SJSA1 (cell line): ENCODE measurements at regions not wholly inside any gene's neighbourhood (a gene's known extent, or its start where the extent isn't known, plus 50 kb on each side); places are given as distances from the start of the nearest gene placed in this dataset.

Source experiments
- DNase-seq, 2 experiments: peaks; one replicate each; pipeline ENCODE4 v3.0.0-alpha.2; 2015 to 2020; ENCODE audit warnings: low spot score in 2 of 2, low read depth in 1 of 2
- H3K27ac ChIP-seq: fragments of 250-450 bp; sonication (Bioruptor Pico); 2 replicates; pipeline ENCODE4 v1.5.1; 2020; ENCODE audit warnings: mild to moderate bottlenecking, moderate library complexity
- H3K27me3 ChIP-seq: fragments of 250-450 bp; sonication (Bioruptor Pico); replicated peaks from 2 replicates; pipeline ENCODE4 v1.5.1; 2020; ENCODE audit warnings: mild to moderate bottlenecking, moderate library complexity
- H3K36me3 ChIP-seq: fragments of 250-450 bp; sonication (Bioruptor Pico); 2 replicates; pipeline ENCODE4 v1.5.1; 2020; ENCODE audit warnings: mild to moderate bottlenecking
- H3K4me1 ChIP-seq: fragments of 250-450 bp; sonication (Bioruptor Pico); replicated peaks from 2 replicates; pipeline ENCODE4 v1.6.1; 2021; ENCODE audit warnings: mild to moderate bottlenecking
- H3K4me3 ChIP-seq: fragments of 250-450 bp; sonication (Bioruptor Pico); 2 replicates; pipeline ENCODE4 v1.5.1; 2020; ENCODE audit warnings: mild to moderate bottlenecking
- H3K9me3 ChIP-seq: fragments of 250-450 bp; sonication (Bioruptor Pico); replicated peaks from 2 replicates; pipeline ENCODE4 v1.5.1; 2020; ENCODE audit warnings: mild to moderate bottlenecking

GRCh38 chr6:14785493-14785790 is 460.4 kb upstream of the JARID2 start:
- Histone ChIP-seq H3K27ac (no peak overlapping the region), H3K9me3 (no peaks in the 10 kb centered on the region), H3K36me3 (no peaks in the 10 kb centered on the region), H3K4me3 (no peak overlapping the region), H3K27me3 (no peaks in the 10 kb centered on the region), H3K4me1 (peaks cover 4% of the 10 kb centered on the region; the same call in 1 of the 2 replicates)
- no peak for DNase-seq

DNA sequence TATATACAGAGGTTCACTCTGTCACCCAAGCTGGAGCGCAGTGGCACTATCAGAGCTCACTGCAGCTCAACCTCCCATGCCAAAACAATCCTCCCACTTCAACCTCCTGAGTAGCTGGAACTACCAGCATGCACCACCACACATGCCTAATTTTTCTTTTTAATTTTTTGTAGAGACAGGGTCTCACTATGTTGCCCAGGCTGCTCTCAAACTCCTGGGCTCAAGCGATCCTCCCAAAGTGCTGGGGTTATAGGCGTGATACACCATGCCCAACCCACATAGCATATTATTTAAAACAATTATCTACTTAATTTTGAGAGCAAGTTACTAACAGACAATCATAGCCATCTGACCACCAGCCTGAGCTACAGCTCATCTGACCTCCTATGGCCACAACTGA is 459.9 kb upstream of the JARID2 start:
- Histone ChIP-seq H3K4me3 (no peak overlapping the region), H3K36me3 (no peaks in the 10 kb centered on the region), H3K4me1 (peaks cover 4% of the 10 kb centered on the region; the same call in 1 of the 2 replicates), H3K27ac (no peak overlapping the region), H3K27me3 (no peaks in the 10 kb centered on the region), H3K9me3 (no peaks in the 10 kb centered on the region)
- DNase-seq = no peak

DNA sequence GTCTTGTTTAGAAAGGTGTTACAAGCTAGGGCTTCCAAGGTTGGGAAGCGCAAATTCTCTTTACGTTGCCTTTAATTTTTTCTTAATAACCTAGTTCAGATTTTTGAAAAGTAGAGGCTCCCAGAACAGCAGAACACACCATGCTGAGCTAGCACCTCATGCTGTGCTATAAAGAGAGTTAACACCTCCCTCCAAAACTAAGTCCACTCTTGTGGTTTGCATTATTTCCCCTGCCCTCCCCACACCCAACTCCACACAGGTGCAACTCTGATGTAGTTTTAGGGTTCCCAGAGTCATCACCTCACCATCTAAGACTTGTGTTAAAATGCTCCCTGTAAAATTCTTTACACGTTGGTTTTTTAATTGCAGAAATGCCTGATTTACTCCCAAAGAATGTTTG is 459.4 kb upstream of the JARID2 start:
- peaks cover 4% of the 10 kb centered on the region; the same call in 1 of the 2 replicates for H3K4me1 ChIP-seq
- H3K27ac ChIP-seq = no peak overlapping the region
- H3K27me3 ChIP-seq = no peaks in the 10 kb centered on the region
- no peaks in the 10 kb centered on the region for H3K9me3 ChIP-seq
- no peak for DNase-seq
- H3K36me3 ChIP-seq = no peaks in the 10 kb centered on the region
- no peak overlapping the region for H3K4me3 ChIP-seq

DNA sequence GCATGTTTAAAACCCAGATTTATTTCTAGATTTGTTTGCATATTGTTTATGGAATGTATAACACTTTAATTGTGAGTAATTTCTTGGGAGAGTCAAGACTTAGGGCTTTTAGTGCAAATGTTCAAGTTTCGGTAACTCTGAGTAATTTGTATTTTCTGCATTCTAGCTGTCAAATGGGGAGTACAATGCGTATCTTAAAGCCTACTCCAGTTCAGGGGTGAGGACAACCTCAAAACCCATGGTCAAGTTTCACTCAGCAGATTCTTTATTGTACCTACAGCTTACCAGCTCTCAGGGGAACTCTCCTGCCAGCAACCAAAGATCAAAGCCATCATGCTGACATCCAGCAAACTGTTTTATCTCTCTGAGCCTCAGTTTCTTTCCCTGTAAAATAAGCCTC is 458.6 kb upstream of the JARID2 start:
- H3K9me3 ChIP-seq = no peaks in the 10 kb centered on the region
- peaks cover 4% of the 10 kb centered on the region; the same call in 1 of the 2 replicates for H3K4me1 ChIP-seq
- no peaks in the 10 kb centered on the region for H3K27me3 ChIP-seq
- H3K36me3 ChIP-seq = no peaks in the 10 kb centered on the region
- DNase-seq = no peak
- no peak overlapping the region for H3K4me3 ChIP-seq
- H3K27ac ChIP-seq = no peak overlapping the region

- Histone ChIP-seq H3K36me3 (no peaks in the 10 kb centered on the region), H3K9me3 (no peaks in the 10 kb centered on the region), H3K4me3 (no peak overlapping the region), H3K27ac (no peak overlapping the region), H3K27me3 (no peaks in the 10 kb centered on the region), H3K4me1 (peaks cover 4% of the 10 kb centered on the region; the same call in 1 of the 2 replicates)
- DNase-seq = no peak
Observed at GRCh38 chr6:14787677-14788076, 458.2 kb upstream of the JARID2 start.

- no peaks in the 10 kb centered on the region for H3K9me3 ChIP-seq
- no peaks in the 10 kb centered on the region for H3K36me3 ChIP-seq
- H3K27ac ChIP-seq = no peak overlapping the region
- H3K4me3 ChIP-seq = no peak overlapping the region
- DNase-seq = no peak
- no peaks in the 10 kb centered on the region for H3K27me3 ChIP-seq
- H3K4me1 ChIP-seq = no peaks in the 10 kb centered on the region
Observed at GRCh38 chr6:14789996-14790395, 455.9 kb upstream of the JARID2 start.

GRCh38 chr6:14790976-14791375 is 454.9 kb upstream of the JARID2 start:
- H3K36me3 ChIP-seq = no peaks in the 10 kb centered on the region
- no peaks in the 10 kb centered on the region for H3K4me1 ChIP-seq
- H3K27me3 ChIP-seq = no peaks in the 10 kb centered on the region
- no peak overlapping the region for H3K4me3 ChIP-seq
- no peak for DNase-seq
- no peak overlapping the region for H3K27ac ChIP-seq
- no peaks in the 10 kb centered on the region for H3K9me3 ChIP-seq

GRCh38 chr6:14791526-14791925 is 454.3 kb upstream of the JARID2 start:
- no peaks in the 10 kb centered on the region for H3K36me3 ChIP-seq
- no peaks in the 10 kb centered on the region for H3K27me3 ChIP-seq
- H3K4me1 ChIP-seq = no peaks in the 10 kb centered on the region
- no peaks in the 10 kb centered on the region for H3K9me3 ChIP-seq
- no peak overlapping the region for H3K27ac ChIP-seq
- H3K4me3 ChIP-seq = no peak overlapping the region
- no peak for DNase-seq

DNA sequence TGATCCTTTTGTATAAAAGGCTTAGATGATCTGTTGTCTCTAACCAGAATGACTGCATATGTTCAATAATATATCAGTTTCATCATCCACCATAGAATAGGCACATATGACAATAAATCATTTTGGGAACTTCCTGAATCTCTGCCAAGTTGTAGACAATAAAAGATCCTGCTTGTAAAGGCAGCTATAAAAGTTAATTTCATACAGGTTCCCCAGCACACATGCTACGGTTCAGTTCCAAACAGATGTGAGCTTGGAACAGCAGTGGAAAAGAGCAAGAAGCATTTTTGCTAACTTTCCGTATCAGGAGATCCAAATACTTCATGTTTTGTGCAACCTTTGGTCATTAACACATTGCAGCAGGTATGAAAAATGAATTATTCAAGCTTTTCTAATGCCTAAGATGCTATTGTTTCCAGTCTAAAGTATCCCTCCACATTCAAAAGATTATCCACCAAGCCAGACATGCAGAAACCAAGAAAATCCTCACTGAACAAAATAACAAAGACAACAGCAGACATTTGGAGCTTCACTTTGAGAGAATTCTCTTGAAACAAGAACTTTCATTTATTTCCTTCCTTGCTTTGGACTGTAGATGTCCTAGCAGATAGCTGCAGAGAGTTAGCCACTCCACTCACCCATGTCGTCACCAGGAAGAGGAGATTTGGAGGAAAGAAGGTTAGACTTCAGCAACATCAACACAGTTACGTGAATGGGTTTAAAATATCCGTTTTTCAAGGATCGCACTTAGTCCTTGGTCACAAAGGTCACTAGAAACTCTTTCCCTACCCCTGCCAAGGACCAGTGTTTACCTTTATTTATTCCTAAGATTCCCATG is 453.5 kb upstream of the JARID2 start:
- Histone ChIP-seq H3K4me1 (no peaks in the 10 kb centered on the region), H3K27me3 (no peaks in the 10 kb centered on the region), H3K9me3 (no peaks in the 10 kb centered on the region), H3K4me3 (no peak overlapping the region), H3K36me3 (no peaks in the 10 kb centered on the region), H3K27ac (no peak overlapping the region)
- DNase-seq = no peak

GRCh38 chr6:14795451-14795850 is 450.4 kb upstream of the JARID2 start:
- no peaks in the 10 kb centered on the region for H3K27me3 ChIP-seq
- no peak overlapping the region for H3K4me3 ChIP-seq
- DNase-seq = no peak
- H3K9me3 ChIP-seq = no peaks in the 10 kb centered on the region; the same call in 1 of the 2 replicates
- no peak overlapping the region for H3K27ac ChIP-seq
- H3K4me1 ChIP-seq = no peaks in the 10 kb centered on the region
- H3K36me3 ChIP-seq = no peaks in the 10 kb centered on the region

DNA sequence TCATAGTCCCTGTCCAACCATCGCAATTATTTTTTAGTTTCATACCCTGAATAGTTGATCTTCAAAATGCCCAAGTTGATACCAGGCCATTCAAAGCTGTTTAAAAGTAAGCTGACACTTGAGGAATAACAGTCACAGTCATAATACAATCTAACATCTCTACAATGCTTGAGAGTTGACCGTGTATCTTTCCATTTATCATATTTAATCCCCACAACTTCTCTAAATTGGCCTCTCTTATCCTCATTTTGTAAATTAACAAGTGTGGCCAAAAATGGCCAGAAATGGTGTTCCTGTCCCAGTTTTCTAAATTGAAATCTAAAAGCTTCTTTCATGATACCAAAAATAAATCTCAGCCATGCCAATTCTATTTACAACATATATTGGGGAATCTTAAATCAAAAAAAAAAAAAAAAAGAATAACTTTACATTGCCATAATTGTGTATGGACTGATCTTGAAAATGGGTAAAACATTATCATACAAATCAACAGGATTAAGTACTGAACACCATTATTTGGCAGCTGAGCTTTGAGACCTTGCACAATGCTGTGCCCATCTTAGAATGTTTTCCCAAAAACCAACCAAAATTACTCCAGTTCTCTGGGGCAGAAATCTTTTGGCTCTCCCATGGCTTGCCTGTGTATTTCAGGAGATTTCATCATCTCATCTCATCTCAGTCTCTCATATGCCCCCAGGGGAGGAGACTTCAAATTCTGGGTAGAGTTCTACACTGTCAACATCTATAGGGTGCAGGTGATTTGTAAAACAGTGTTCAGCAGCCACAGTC is 448.7 kb upstream of the JARID2 start:
- Histone ChIP-seq H3K4me1 (no peaks in the 10 kb centered on the region), H3K27ac (no peak overlapping the region), H3K4me3 (no peak overlapping the region), H3K9me3 (no peaks in the 10 kb centered on the region; the same call in 1 of the 2 replicates), H3K36me3 (no peaks in the 10 kb centered on the region), H3K27me3 (no peaks in the 10 kb centered on the region)
- DNase-seq = no peak

- Histone ChIP-seq H3K36me3 (no peaks in the 10 kb centered on the region), H3K4me1 (no peaks in the 10 kb centered on the region), H3K27ac (no peak overlapping the region), H3K27me3 (no peaks in the 10 kb centered on the region), H3K4me3 (no peak overlapping the region), H3K9me3 (no peaks in the 10 kb centered on the region; the same call in 1 of the 2 replicates)
- DNase-seq = no peak
Observed at GRCh38 chr6:14797875-14798593, 447.8 kb upstream of the JARID2 start.

DNA sequence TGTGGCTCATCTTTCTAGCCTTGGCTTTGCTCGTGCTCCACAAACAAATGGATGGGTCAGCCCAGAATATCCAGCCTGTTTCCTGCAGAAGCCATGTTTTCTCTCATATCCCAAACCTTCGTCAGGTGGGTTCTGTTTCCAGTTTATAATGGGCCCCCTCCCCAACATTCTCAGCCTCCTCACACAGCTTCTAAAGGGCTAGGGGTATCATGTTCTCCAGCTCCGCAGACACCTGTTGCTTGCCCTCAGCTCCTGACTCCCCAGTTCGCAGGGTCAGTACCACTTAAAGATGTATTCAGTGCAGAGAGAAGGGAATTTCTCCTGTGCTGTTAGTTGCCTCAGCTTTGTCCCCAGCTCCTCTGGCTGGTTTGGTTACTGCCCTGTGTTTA is 447.3 kb upstream of the JARID2 start:
- Histone ChIP-seq H3K4me3 (no peak overlapping the region), H3K36me3 (no peaks in the 10 kb centered on the region), H3K27ac (no peak overlapping the region), H3K4me1 (no peaks in the 10 kb centered on the region), H3K9me3 (no peaks in the 10 kb centered on the region; the same call in 1 of the 2 replicates), H3K27me3 (no peaks in the 10 kb centered on the region)
- DNase-seq = no peak
